IMR-90 (cell line): ENCODE measurements at regions not wholly inside any gene's neighbourhood (a gene's known extent, or its start where the extent isn't known, plus 50 kb on each side); places are given as distances from the start of the nearest gene placed in this dataset.

Experiments used
- ATAC-seq: fragments of 200-7000 bp; cut with Tn5 transposase; 2 replicates; pipeline ENCODE4 v1.9.1; 2020; ENCODE audit warnings: low read depth, mild to moderate bottlenecking, moderate library complexity
- BruUV-seq: library from RNA; stranded (reverse); fragments of 400-500 nt; replicated peaks from 2 replicates; lab custom pipeline; 2021; lab: Mats Ljungman, UMichigan
- CTCF ChIA-PET: fragments of 300-600 bp; formaldehyde crosslinking; extraction: SDS; loops from one replicate; lab custom pipeline; 2021; ENCODE audit warnings: antibody characterized with exemption; lab: Yijun Ruan, JAX
- POLR2A ChIA-PET: fragments of 300-600 bp; sonication (Branson Sonifier 250); formaldehyde crosslinking; loops from one replicate; lab custom pipeline; 2022; ENCODE audit warnings: antibody characterized with exemption; ENCODE audit not compliant: unreplicated experiment; lab: Charles Lee
- DNase-seq: peaks from one replicate; pipeline ENCODE4 v3.0.0; 2013
- H2AFZ ChIP-seq: replicated peaks from 2 replicates; pipeline ENCODE3; 2013; ENCODE audit warnings: low read length, mild to moderate bottlenecking; ENCODE audit not compliant: poor library complexity
- H2AK5ac ChIP-seq: 2 replicates; pipeline ENCODE4 v1.6.1; 2013; ENCODE audit warnings: low read depth, low read length, inconsistent platforms
- H2AK9ac ChIP-seq: replicated peaks from 2 replicates; pipeline ENCODE3; 2013; ENCODE audit warnings: mild to moderate bottlenecking, low read depth, low read length, moderate library complexity; ENCODE audit not compliant: poor library complexity
- H2BK120ac ChIP-seq: 2 replicates; pipeline ENCODE4 v1.6.1; 2013; ENCODE audit warnings: low read depth, low read length, inconsistent platforms
- H2BK15ac ChIP-seq: 3 replicates; pipeline ENCODE4 v1.6.1; 2013; ENCODE audit warnings: low read depth, low read length, inconsistent platforms
- H2BK20ac ChIP-seq: 2 replicates; pipeline ENCODE4 v1.6.1; 2013; ENCODE audit warnings: low read depth, mild to moderate bottlenecking, inconsistent platforms, low read length, moderate library complexity
- H2BK5ac ChIP-seq: 2 replicates; pipeline ENCODE4 v1.6.1; 2013; ENCODE audit warnings: mild to moderate bottlenecking, low read depth, low read length, inconsistent platforms; ENCODE audit not compliant: poor library complexity, severe bottlenecking
- H3K14ac ChIP-seq: replicated peaks from 2 replicates; pipeline ENCODE4 v1.6.1; 2013; ENCODE audit warnings: low read depth, low read length, inconsistent platforms
- H3K18ac ChIP-seq: 2 replicates; pipeline ENCODE4 v1.6.1; 2013; ENCODE audit warnings: low read depth, low read length, control low read depth
- H3K23ac ChIP-seq: 2 replicates; pipeline ENCODE4 v1.6.1; 2013; ENCODE audit warnings: low read depth, low read length, inconsistent platforms
- H3K27ac ChIP-seq: 2 replicates; pipeline ENCODE4 v1.5.1; 2013; ENCODE audit warnings: mild to moderate bottlenecking, control low read depth, low read length; ENCODE audit not compliant: insufficient read depth
- H3K27me3 ChIP-seq: 2 replicates; pipeline ENCODE4 v1.6.1; 2013; ENCODE audit warnings: low read length; ENCODE audit not compliant: control insufficient read depth, insufficient read depth
- H3K36me3 ChIP-seq: 2 replicates; pipeline ENCODE4 v1.6.1; 2013; ENCODE audit warnings: low read length, mixed read lengths; ENCODE audit not compliant: control insufficient read depth, insufficient read depth
- H3K4ac ChIP-seq: 2 replicates; pipeline ENCODE4 v1.6.1; 2013; ENCODE audit warnings: low read depth, low read length, inconsistent platforms
- H3K4me1 ChIP-seq: 2 replicates; pipeline ENCODE4 v1.6.1; 2013; ENCODE audit warnings: low read length, mixed read lengths; ENCODE audit not compliant: control insufficient read depth, insufficient read depth
- H3K4me2 ChIP-seq: 2 replicates; pipeline ENCODE4 v1.6.1; 2013; ENCODE audit warnings: low read depth, mild to moderate bottlenecking, control low read depth, low read length, moderate library complexity
- H3K4me3 ChIP-seq: 2 replicates; pipeline ENCODE4 v1.5.1; 2013; ENCODE audit warnings: low read depth, mild to moderate bottlenecking, control low read depth, low read length, moderate library complexity; ENCODE audit not compliant: insufficient read depth
- H3K56ac ChIP-seq: 2 replicates; pipeline ENCODE4 v1.6.1; 2013; ENCODE audit warnings: low read length, inconsistent platforms; ENCODE audit not compliant: insufficient read depth; ENCODE audit errors: extremely low read depth
- H3K79me1 ChIP-seq, 2 experiments: 2 replicates each; pipeline ENCODE4 v1.6.1; 2013; ENCODE audit warnings: low read length in 2 of 2, inconsistent platforms in 1 of 2, low read depth in 1 of 2
- H3K9ac ChIP-seq: 2 replicates; pipeline ENCODE4 v1.6.1; 2013; ENCODE audit warnings: low read depth, low read length, control low read depth
- H3K9me1 ChIP-seq: 2 replicates; pipeline ENCODE4 v1.6.1; 2013; ENCODE audit warnings: low read length, inconsistent platforms; ENCODE audit not compliant: insufficient read depth
- H3K9me3 ChIP-seq: 2 replicates; pipeline ENCODE4 v1.6.1; 2013; ENCODE audit warnings: low read length; ENCODE audit not compliant: control insufficient read depth, insufficient read depth
- H4K20me1 ChIP-seq: 2 replicates; pipeline ENCODE4 v1.6.1; 2013; ENCODE audit warnings: low read length, inconsistent platforms; ENCODE audit not compliant: insufficient read depth
- H4K5ac ChIP-seq: 2 replicates; pipeline ENCODE4 v1.6.1; 2013; ENCODE audit warnings: mild to moderate bottlenecking, low read depth, low read length, control low read depth
- H4K8ac ChIP-seq, 2 experiments: 2 replicates each; pipeline ENCODE4 v1.6.1; 2013; ENCODE audit warnings: low read depth in 2 of 2, low read length in 2 of 2, control low read depth in 1 of 2, inconsistent platforms in 1 of 2
- H4K91ac ChIP-seq: 2 replicates; pipeline ENCODE4 v1.6.1; 2013; ENCODE audit warnings: low read depth, low read length, inconsistent platforms; ENCODE audit not compliant: insufficient read depth
- BHLHE40 ChIP-seq: fragments of 150-350 bp; IDR thresholded peaks from 2 replicates; pipeline ENCODE4 v1.6.1; 2016; ENCODE audit warnings: mild to moderate bottlenecking, low read depth, low read length
- CEBPB ChIP-seq: IDR thresholded peaks from 2 replicates; pipeline ENCODE4 v1.6.1; 2012; ENCODE audit warnings: low read depth, low read length, improper control_type of control experiment
- CHD1 ChIP-seq: IDR thresholded peaks from 2 replicates; pipeline ENCODE4 v1.6.1; 2012; ENCODE audit warnings: low read depth, low read length, improper control_type of control experiment
- CTCF ChIP-seq: conservative IDR thresholded peaks from 2 replicates; pipeline ENCODE4 v1.5.1; 2012; ENCODE audit warnings: mild to moderate bottlenecking, low read depth, low read length, improper control_type of control experiment
- ELK1 ChIP-seq: fragments of 150-350 bp; IDR thresholded peaks from 2 replicates; pipeline ENCODE4 v1.6.1; 2016; ENCODE audit warnings: low read depth, mild to moderate bottlenecking, low read length, moderate library complexity, borderline replicate concordance
- FOS ChIP-seq: fragments of 150-350 bp; IDR thresholded peaks from 2 replicates; pipeline ENCODE4 v1.6.1; 2016; ENCODE audit warnings: low read depth, low read length
- MAFK ChIP-seq: IDR thresholded peaks from 2 replicates; pipeline ENCODE4 v1.6.1; 2012; ENCODE audit warnings: low read depth, low read length, improper control_type of control experiment
- MAZ ChIP-seq: IDR thresholded peaks from 2 replicates; pipeline ENCODE4 v1.6.1; 2012; ENCODE audit warnings: low read depth, mild to moderate bottlenecking, low read length, improper control_type of control experiment, moderate library complexity, borderline replicate concordance
- MXI1 ChIP-seq: IDR thresholded peaks from 2 replicates; pipeline ENCODE4 v1.6.1; 2012; ENCODE audit warnings: low read depth, mild to moderate bottlenecking, low read length, moderate library complexity, borderline replicate concordance
- NFE2L2 ChIP-seq: fragments of 150-350 bp; IDR thresholded peaks from 2 replicates; pipeline ENCODE4 v1.6.1; 2016; ENCODE audit warnings: low read depth, mild to moderate bottlenecking, low read length
- POLR2A ChIP-seq: IDR thresholded peaks from 2 replicates; pipeline ENCODE4 v1.6.1; 2012; ENCODE audit warnings: mild to moderate bottlenecking, low read depth, low read length
- RAD21 ChIP-seq: IDR thresholded peaks from 2 replicates; pipeline ENCODE4 v1.6.1; 2012; ENCODE audit warnings: low read length, improper control_type of control experiment
- RCOR1 ChIP-seq: IDR thresholded peaks from 2 replicates; pipeline ENCODE4 v1.6.1; 2012; ENCODE audit warnings: mild to moderate bottlenecking, low read length, improper control_type of control experiment; ENCODE audit not compliant: insufficient replicate concordance
- RFX5 ChIP-seq: IDR thresholded peaks from 2 replicates; pipeline ENCODE4 v1.8.0; 2012; ENCODE audit warnings: low read depth, mild to moderate bottlenecking, low read length, moderate library complexity
- SMC3 ChIP-seq: fragments of 150-350 bp; IDR thresholded peaks from 2 replicates; pipeline ENCODE4 v1.6.1; 2016; ENCODE audit warnings: low read depth, mild to moderate bottlenecking, antibody characterized with exemption, low read length, moderate library complexity
- USF2 ChIP-seq: fragments of 150-350 bp; IDR thresholded peaks from 2 replicates; pipeline ENCODE4 v1.6.1; 2017; ENCODE audit warnings: mild to moderate bottlenecking, antibody characterized with exemption, low read length, low read depth
- WGBS, 2 experiments: methylation state at CpG; one replicate each; pipeline versions ENCODE4 v1.1.5 to v1.1.7; 2013; ENCODE audit warnings: missing lambda C conversion rate in 2 of 2; ENCODE audit not compliant: insufficient read length in 1 of 2; ENCODE audit errors: extremely low coverage in 2 of 2; 5-methylcytosine and 5-hydroxymethylcytosine counted together
- dilution Hi-C: fragments of 300-500 bp; cut with HindIII; formaldehyde crosslinking; loops from one replicate; pipeline ENCODE4 v1.14.3; 2018; ENCODE audit warnings: low sequenced_read_pairs; ENCODE audit not compliant: unreplicated experiment
- in situ Hi-C: fragments of 300-500 bp; cut with MboI; formaldehyde crosslinking; loops from 3 replicates; pipeline ENCODE4 v1.14.3; 2019; ENCODE audit warnings: low sequenced_read_pairs, inconsistent platforms, mixed read lengths
- intact Hi-C: fragments of 100-400 bp; cut with micrococcal nuclease; formaldehyde crosslinking; loops from 2 replicates; pipeline ENCODE4 v1.10.0; 2022

GRCh38 chr1:209107535-209107934 lies 476.0 kb upstream of the CAMK1G start:
- H3K36me3 ChIP-seq: no peaks in the 10 kb centered on the region
- H3K27me3 ChIP-seq: no peaks in the 10 kb centered on the region
- no peak overlapping the region for H3K18ac ChIP-seq
- ATAC-seq (no peak), DNase-seq (no peak)
- no peak overlapping the region for H3K14ac ChIP-seq
- H3K79me1 ChIP-seq: no peaks in the 10 kb centered on the region
- no peak overlapping the region for H2AK5ac ChIP-seq
- no peaks in the 10 kb centered on the region for H3K4me1 ChIP-seq
- WGBS, 2 experiments: no CpG with 5 or more reads among the region's 10 CpGs
- H2BK5ac ChIP-seq: no peak overlapping the region
- H3K9ac ChIP-seq: no peak overlapping the region
- no peak overlapping the region for H4K91ac ChIP-seq
- no peak overlapping the region for H3K56ac ChIP-seq
- no peak overlapping the region for H2AFZ ChIP-seq
- TF ChIP-seq MXI1 (no peak), SMC3 (no peak), NFE2L2 (no peak), BHLHE40 (no peak), ELK1 (no peak), POLR2A (no peak), CHD1 (no peak), MAZ (no peak), FOS (no peak), CEBPB (no peak), MAFK (no peak), RFX5 (no peak), RCOR1 (no peak), CTCF (no peak), USF2 (no peak), RAD21 (no peak)
- CTCF ChIA-PET: no interaction called here
- H3K27ac ChIP-seq: no peak overlapping the region
- no peaks in the 10 kb centered on the region; the same call in 1 of the 2 replicates for H3K9me3 ChIP-seq
- BruUV-seq: no TSS peak
- dilution Hi-C loops: no loop called here
- H2BK120ac ChIP-seq: no peak overlapping the region
- H2AK9ac ChIP-seq: no peak overlapping the region
- no peak overlapping the region for H3K4me3 ChIP-seq
- H3K9me1 ChIP-seq: no peaks in the 10 kb centered on the region
- H3K4ac ChIP-seq: no peak overlapping the region
- H3K23ac ChIP-seq: no peak overlapping the region
- no peak overlapping the region for H4K8ac ChIP-seq
- no peak overlapping the region for H4K5ac ChIP-seq
- no peak overlapping the region for H2BK15ac ChIP-seq
- H3K4me2 ChIP-seq: no peak overlapping the region
- intact Hi-C loops: no loop called here
- H2BK20ac ChIP-seq: no peak overlapping the region
- in situ Hi-C loops: no loop called here
- H4K20me1 ChIP-seq: no peaks in the 10 kb centered on the region
- POLR2A ChIA-PET: no interaction called here
